SJSA1 (cell line): ENCODE measurements at regions not wholly inside any gene's neighbourhood (a gene's known extent, or its start where the extent isn't known, plus 50 kb on each side); places are given as distances from the start of the nearest gene placed in this dataset.

Source experiments
- DNase-seq, 2 experiments: peaks; one replicate each; pipeline ENCODE4 v3.0.0-alpha.2; 2015 to 2020; ENCODE audit warnings: low spot score in 2 of 2, low read depth in 1 of 2
- H3K27ac ChIP-seq: fragments of 250-450 bp; sonication (Bioruptor Pico); 2 replicates; pipeline ENCODE4 v1.5.1; 2020; ENCODE audit warnings: mild to moderate bottlenecking, moderate library complexity
- H3K27me3 ChIP-seq: fragments of 250-450 bp; sonication (Bioruptor Pico); replicated peaks from 2 replicates; pipeline ENCODE4 v1.5.1; 2020; ENCODE audit warnings: mild to moderate bottlenecking, moderate library complexity
- H3K36me3 ChIP-seq: fragments of 250-450 bp; sonication (Bioruptor Pico); 2 replicates; pipeline ENCODE4 v1.5.1; 2020; ENCODE audit warnings: mild to moderate bottlenecking
- H3K4me1 ChIP-seq: fragments of 250-450 bp; sonication (Bioruptor Pico); replicated peaks from 2 replicates; pipeline ENCODE4 v1.6.1; 2021; ENCODE audit warnings: mild to moderate bottlenecking
- H3K4me3 ChIP-seq: fragments of 250-450 bp; sonication (Bioruptor Pico); 2 replicates; pipeline ENCODE4 v1.5.1; 2020; ENCODE audit warnings: mild to moderate bottlenecking
- H3K9me3 ChIP-seq: fragments of 250-450 bp; sonication (Bioruptor Pico); replicated peaks from 2 replicates; pipeline ENCODE4 v1.5.1; 2020; ENCODE audit warnings: mild to moderate bottlenecking

GRCh38 chr1:182182311-182182710, 120.8 kb upstream of the ZNF648 start:
- H3K36me3 ChIP-seq, result no peaks in the 10 kb centered on the region
- peaks cover 9% of the 10 kb centered on the region; the same call in 1 of the 2 replicates for H3K4me1 ChIP-seq
- H3K27me3 ChIP-seq, result no peaks in the 10 kb centered on the region
- H3K4me3 ChIP-seq, result no peak overlapping the region
- no peak overlapping the region for H3K27ac ChIP-seq
- no peak for DNase-seq
- H3K9me3 ChIP-seq, result no peaks in the 10 kb centered on the region

GRCh38 chr1:182181167-182181572, 119.7 kb upstream of the ZNF648 start:
- no peak for DNase-seq
- Histone ChIP-seq H3K4me3 (no peak overlapping the region), H3K27me3 (no peaks in the 10 kb centered on the region), H3K27ac (no peak overlapping the region), H3K9me3 (no peaks in the 10 kb centered on the region), H3K36me3 (no peaks in the 10 kb centered on the region), H3K4me1 (peaks cover 4% of the 10 kb centered on the region; the same call in 1 of the 2 replicates)

- DNase-seq, result no peak
- Histone ChIP-seq H3K36me3 (no peaks in the 10 kb centered on the region), H3K4me3 (no peak overlapping the region), H3K27ac (no peak overlapping the region), H3K27me3 (no peaks in the 10 kb centered on the region), H3K4me1 (no peaks in the 10 kb centered on the region), H3K9me3 (no peaks in the 10 kb centered on the region)
Measured at GRCh38 chr1:182175361-182175931, 113.9 kb upstream of the ZNF648 start.

- DNase-seq, result no peak
- no peaks in the 10 kb centered on the region for H3K36me3 ChIP-seq
- no peaks in the 10 kb centered on the region for H3K9me3 ChIP-seq
- no peaks in the 10 kb centered on the region for H3K27me3 ChIP-seq
- no peak overlapping the region for H3K27ac ChIP-seq
- H3K4me3 ChIP-seq, result no peak overlapping the region
- no peaks in the 10 kb centered on the region for H3K4me1 ChIP-seq
Measured at GRCh38 chr1:182174513-182174855, 113.0 kb upstream of the ZNF648 start.

- no peaks in the 10 kb centered on the region for H3K4me1 ChIP-seq
- H3K9me3 ChIP-seq, result no peaks in the 10 kb centered on the region
- H3K27me3 ChIP-seq, result no peaks in the 10 kb centered on the region
- no peak for DNase-seq
- no peak overlapping the region for H3K27ac ChIP-seq
- no peak overlapping the region for H3K4me3 ChIP-seq
- H3K36me3 ChIP-seq, result no peaks in the 10 kb centered on the region
Measured at GRCh38 chr1:182173808-182174512, 112.4 kb upstream of the ZNF648 start.

- Histone ChIP-seq H3K4me1 (no peaks in the 10 kb centered on the region), H3K27ac (no peak overlapping the region), H3K36me3 (no peaks in the 10 kb centered on the region), H3K27me3 (no peaks in the 10 kb centered on the region), H3K9me3 (no peaks in the 10 kb centered on the region), H3K4me3 (no peak overlapping the region)
- DNase-seq, result no peak
Measured at GRCh38 chr1:182172699-182173098, 111.2 kb upstream of the ZNF648 start.

GRCh38 chr1:182170891-182171461, 109.5 kb upstream of the ZNF648 start:
- Histone ChIP-seq H3K27ac (no peak overlapping the region), H3K27me3 (no peaks in the 10 kb centered on the region), H3K9me3 (no peaks in the 10 kb centered on the region), H3K36me3 (no peaks in the 10 kb centered on the region), H3K4me1 (no peaks in the 10 kb centered on the region), H3K4me3 (no peak overlapping the region)
- DNase-seq, result no peak

- Histone ChIP-seq H3K27me3 (no peaks in the 10 kb centered on the region), H3K27ac (no peak overlapping the region), H3K4me1 (no peaks in the 10 kb centered on the region), H3K36me3 (no peaks in the 10 kb centered on the region), H3K9me3 (no peaks in the 10 kb centered on the region), H3K4me3 (no peak overlapping the region)
- no peak for DNase-seq
Measured at GRCh38 chr1:182169203-182169602, 107.7 kb upstream of the ZNF648 start.

GRCh38 chr1:182166750-182167149, 105.2 kb upstream of the ZNF648 start:
- H3K27ac ChIP-seq, result no peak overlapping the region
- H3K4me3 ChIP-seq, result no peak overlapping the region
- no peaks in the 10 kb centered on the region for H3K4me1 ChIP-seq
- no peaks in the 10 kb centered on the region for H3K27me3 ChIP-seq
- no peak for DNase-seq
- no peaks in the 10 kb centered on the region for H3K9me3 ChIP-seq
- H3K36me3 ChIP-seq, result no peaks in the 10 kb centered on the region

- H3K9me3 ChIP-seq, result no peaks in the 10 kb centered on the region
- H3K36me3 ChIP-seq, result no peaks in the 10 kb centered on the region
- H3K27me3 ChIP-seq, result no peaks in the 10 kb centered on the region
- DNase-seq, result no peak
- no peaks in the 10 kb centered on the region for H3K4me1 ChIP-seq
- H3K27ac ChIP-seq, result no peak overlapping the region
- no peak overlapping the region for H3K4me3 ChIP-seq
Measured at GRCh38 chr1:182166321-182166720, 104.8 kb upstream of the ZNF648 start.

- no peak for DNase-seq
- H3K36me3 ChIP-seq, result no peaks in the 10 kb centered on the region
- no peak overlapping the region for H3K27ac ChIP-seq
- no peaks in the 10 kb centered on the region for H3K9me3 ChIP-seq
- H3K27me3 ChIP-seq, result no peaks in the 10 kb centered on the region
- H3K4me1 ChIP-seq, result no peaks in the 10 kb centered on the region
- H3K4me3 ChIP-seq, result no peak overlapping the region
Measured at GRCh38 chr1:182164273-182164672, 102.8 kb upstream of the ZNF648 start.

GRCh38 chr1:182163821-182164223, 102.3 kb upstream of the ZNF648 start:
- Histone ChIP-seq H3K4me3 (no peak overlapping the region), H3K36me3 (no peaks in the 10 kb centered on the region), H3K27ac (no peak overlapping the region), H3K9me3 (no peaks in the 10 kb centered on the region), H3K4me1 (no peaks in the 10 kb centered on the region), H3K27me3 (no peaks in the 10 kb centered on the region)
- no peak for DNase-seq

GRCh38 chr1:182159443-182159842, 97.9 kb upstream of the ZNF648 start:
- Histone ChIP-seq H3K4me1 (no peaks in the 10 kb centered on the region), H3K27ac (no peak overlapping the region), H3K4me3 (no peak overlapping the region), H3K27me3 (no peaks in the 10 kb centered on the region), H3K36me3 (no peaks in the 10 kb centered on the region), H3K9me3 (no peaks in the 10 kb centered on the region)
- DNase-seq, result no peak

- no peaks in the 10 kb centered on the region for H3K27me3 ChIP-seq
- H3K4me1 ChIP-seq, result no peaks in the 10 kb centered on the region
Measured at GRCh38 chr1:182157187-182157586, 95.7 kb upstream of the ZNF648 start.

More at GRCh38 chr1:182157187-182157586, 95.7 kb upstream of the ZNF648 start:
- no peak for DNase-seq
- no peaks in the 10 kb centered on the region for H3K36me3 ChIP-seq
- H3K27ac ChIP-seq, result no peak overlapping the region
- H3K4me3 ChIP-seq, result no peak overlapping the region
- no peaks in the 10 kb centered on the region for H3K9me3 ChIP-seq
